DOHH2 (cell line): ENCODE measurements at regions not wholly inside any gene's neighbourhood (a gene's known extent, or its start where the extent isn't known, plus 50 kb on each side); places are given as distances from the start of the nearest gene placed in this dataset.

Experiments used
- EZH2phosphoT487 ChIP-seq: fragments of 200-600 bp; sonication (generic); IDR thresholded peaks from 2 replicates; pipeline ENCODE4 v1.6.1; 2017; ENCODE audit warnings: borderline replicate concordance, mild to moderate bottlenecking, antibody characterized with exemption, low read length, moderate library complexity, mixed read lengths
- TF ChIP-seq, protein P1 (sequence below): fragments of 200-600 bp; sonication (generic); IDR thresholded peaks from one replicate; pipeline ENCODE4 v1.5.1; 2014; ENCODE audit warnings: antibody characterized with exemption, mild to moderate bottlenecking, low read depth, low read length; ENCODE audit not compliant: poor library complexity, severe bottlenecking

DNA sequence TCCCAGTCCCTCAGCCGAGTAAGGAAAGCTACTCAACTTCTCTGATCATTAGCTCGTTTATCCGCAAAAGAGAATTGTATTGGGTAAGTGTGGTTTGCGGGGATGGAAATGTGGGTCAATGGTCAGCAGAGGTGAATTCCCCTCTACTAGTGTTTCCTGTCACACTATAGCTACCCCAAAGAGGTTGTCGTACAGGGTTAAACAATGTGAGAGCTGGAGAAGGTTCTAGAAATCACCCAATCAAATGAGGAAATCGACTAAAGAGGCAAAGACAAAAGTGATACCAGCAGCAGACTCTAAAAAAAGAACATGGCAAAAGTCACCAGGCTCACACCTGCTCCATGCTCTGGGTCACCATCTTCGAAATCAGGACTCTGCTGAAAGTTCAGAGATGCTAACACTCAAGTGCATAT lies 144.7 kb upstream of the ITGA4 start:
- TF ChIP-seq, protein P1, sequence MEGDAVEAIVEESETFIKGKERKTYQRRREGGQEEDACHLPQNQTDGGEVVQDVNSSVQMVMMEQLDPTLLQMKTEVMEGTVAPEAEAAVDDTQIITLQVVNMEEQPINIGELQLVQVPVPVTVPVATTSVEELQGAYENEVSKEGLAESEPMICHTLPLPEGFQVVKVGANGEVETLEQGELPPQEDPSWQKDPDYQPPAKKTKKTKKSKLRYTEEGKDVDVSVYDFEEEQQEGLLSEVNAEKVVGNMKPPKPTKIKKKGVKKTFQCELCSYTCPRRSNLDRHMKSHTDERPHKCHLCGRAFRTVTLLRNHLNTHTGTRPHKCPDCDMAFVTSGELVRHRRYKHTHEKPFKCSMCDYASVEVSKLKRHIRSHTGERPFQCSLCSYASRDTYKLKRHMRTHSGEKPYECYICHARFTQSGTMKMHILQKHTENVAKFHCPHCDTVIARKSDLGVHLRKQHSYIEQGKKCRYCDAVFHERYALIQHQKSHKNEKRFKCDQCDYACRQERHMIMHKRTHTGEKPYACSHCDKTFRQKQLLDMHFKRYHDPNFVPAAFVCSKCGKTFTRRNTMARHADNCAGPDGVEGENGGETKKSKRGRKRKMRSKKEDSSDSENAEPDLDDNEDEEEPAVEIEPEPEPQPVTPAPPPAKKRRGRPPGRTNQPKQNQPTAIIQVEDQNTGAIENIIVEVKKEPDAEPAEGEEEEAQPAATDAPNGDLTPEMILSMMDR = no peak
- no peak for TF ChIP-seq EZH2phosphoT487
